Heart left ventricle (tissue), 13 donors: ENCODE measurements at regions not wholly inside any gene's neighbourhood (a gene's known extent, or its start where the extent isn't known, plus 50 kb on each side); places are given as distances from the start of the nearest gene placed in this dataset.

Experiments
- CTCF ChIP-seq, 12 donors: fragments of 200-600 bp; sonication (generic) in 4 of 12; IDR thresholded peaks; one replicate each; pipeline versions ENCODE4 v1.5.0 to v1.8.0; 2018 to 2022; ENCODE audit warnings: antibody characterized with exemption in 12 of 12, mild to moderate bottlenecking in 5 of 12
- POLR2A ChIP-seq, 2 donors: fragments of 450-650 bp; IDR thresholded peaks; one replicate each; pipeline ENCODE4 v1.6.1; 2017; ENCODE audit warnings: antibody characterized with exemption in 2 of 2, mild to moderate bottlenecking in 2 of 2, moderate library complexity in 2 of 2
- donor health status: ischemic (EF 13 %, LVEDD 7.1; RV severe dilation, severe dysfunction).
- donor health status: DM: no; HTN: yes; CAD: no.
- donor health status: DM: no; HTN: no; CAD: no.
- donor health status: ischemic (EF 25% LVEDD 6.9; RV normal size, moderate dysfunction).
- donor health status: ischemic (EF 25% LVEDD 5.7; RV mildly dilated, moderate dysfunction).
- donor health status: ischemic (EF 35%, LVEDD 5.7; RV mildly dilated, moderate dysfunction).
- donor health status: nonischemic (EF 11% LVEDD 7.7; RV severe dilation, severe dysfunction).
- donor health status: DM: yes; HTN: yes; CAD: no.
- donor health status: PGD.
- donor health status: ischemic (EF 29% LVEDD 5.4; RV normal size, mild dysfunction).
- donor health status: nonischemic (EF 23%, LVEDD 6.1; RV moderate dilation, normal function).

- no peak for TF ChIP-seq CTCF (IDR thresholded peaks at IDR 0.05)
- no peak for TF ChIP-seq POLR2A (IDR thresholded peaks at IDR 0.05)
Measured at GRCh38 chr1:29525941-29526340, 289.6 kb downstream of the PTPRU start.
